NCI-H2227 (cell line): ENCODE measurements at regions not wholly inside any gene's neighbourhood (a gene's known extent, or its start where the extent isn't known, plus 50 kb on each side); places are given as distances from the start of the nearest gene placed in this dataset.

Source experiments
- DNase-seq: peaks from one replicate; lab custom pipeline; 2025; ENCODE audit not compliant: unreplicated experiment; lab: John Stamatoyannopoulos, UW

GRCh38 chr15:88383354-88383753 is 83.8 kb downstream of the MRPL46 start:
- DNase-seq, result no peak

- DNase-seq, result no peak
These were observed 84.7 kb downstream of the MRPL46 start for GRCh38 chr15:88382482-88382983.

GRCh38 chr15:88378188-88378637 is 89.0 kb downstream of the MRPL46 start:
- DNase-seq, result no peak

- no peak for DNase-seq
These were observed 89.7 kb downstream of the MRPL46 start for GRCh38 chr15:88377509-88377908.

- no peak for DNase-seq
These were observed 90.5 kb downstream of the MRPL46 start for GRCh38 chr15:88376574-88377174.

- DNase-seq, result no peak
These were observed 91.8 kb downstream of the MRPL46 start for GRCh38 chr15:88375234-88375927.

GRCh38 chr15:88365124-88365523 is 102.1 kb downstream of the MRPL46 start:
- DNase-seq, result no peak

- DNase-seq, result no peak
These were observed 92.2 kb upstream of the NTRK3 start for GRCh38 chr15:88348579-88349230.

GRCh38 chr15:88345962-88346361 is 89.4 kb upstream of the NTRK3 start:
- DNase-seq, result no peak

GRCh38 chr15:88344786-88345185 is 88.2 kb upstream of the NTRK3 start:
- DNase-seq, result no peak

GRCh38 chr15:88342666-88343065 is 86.1 kb upstream of the NTRK3 start:
- DNase-seq, result no peak

GRCh38 chr15:88341653-88342052 is 85.1 kb upstream of the NTRK3 start:
- no peak for DNase-seq

- DNase-seq, result no peak
These were observed 84.5 kb upstream of the NTRK3 start for GRCh38 chr15:88341006-88341405.

GRCh38 chr15:88337993-88338392 is 81.5 kb upstream of the NTRK3 start:
- DNase-seq, result no peak

GRCh38 chr15:88335074-88335473 is 78.5 kb upstream of the NTRK3 start:
- DNase-seq, result no peak

GRCh38 chr15:88334436-88334835 is 77.9 kb upstream of the NTRK3 start:
- no peak for DNase-seq

- peak; percentile 18 for DNase-seq
These were observed 74.8 kb upstream of the NTRK3 start for GRCh38 chr15:88331291-88331690.

GRCh38 chr15:88326924-88327323 is 70.4 kb upstream of the NTRK3 start:
- DNase-seq, result no peak

GRCh38 chr15:88324741-88325065 is 68.2 kb upstream of the NTRK3 start:
- no peak for DNase-seq

GRCh38 chr15:88323976-88324740 is 67.6 kb upstream of the NTRK3 start:
- no peak for DNase-seq

GRCh38 chr15:88323468-88323867 is 66.9 kb upstream of the NTRK3 start:
- DNase-seq, result no peak

- no peak for DNase-seq
These were observed 65.9 kb upstream of the NTRK3 start for GRCh38 chr15:88322461-88322860.
